ENCODE measurements at regions not wholly inside any gene's neighbourhood (a gene's known extent, or its start where the extent isn't known, plus 50 kb on each side); places are given as distances from the start of the nearest gene placed in this dataset.

GRCh38 chrX:150143721-150144440 lies 205.6 kb upstream of the EOLA2 start:
- no peak for DNase-seq

GRCh38 chrX:150146271-150146896 lies 208.1 kb upstream of the EOLA2 start:
- no peak for DNase-seq

DNA sequence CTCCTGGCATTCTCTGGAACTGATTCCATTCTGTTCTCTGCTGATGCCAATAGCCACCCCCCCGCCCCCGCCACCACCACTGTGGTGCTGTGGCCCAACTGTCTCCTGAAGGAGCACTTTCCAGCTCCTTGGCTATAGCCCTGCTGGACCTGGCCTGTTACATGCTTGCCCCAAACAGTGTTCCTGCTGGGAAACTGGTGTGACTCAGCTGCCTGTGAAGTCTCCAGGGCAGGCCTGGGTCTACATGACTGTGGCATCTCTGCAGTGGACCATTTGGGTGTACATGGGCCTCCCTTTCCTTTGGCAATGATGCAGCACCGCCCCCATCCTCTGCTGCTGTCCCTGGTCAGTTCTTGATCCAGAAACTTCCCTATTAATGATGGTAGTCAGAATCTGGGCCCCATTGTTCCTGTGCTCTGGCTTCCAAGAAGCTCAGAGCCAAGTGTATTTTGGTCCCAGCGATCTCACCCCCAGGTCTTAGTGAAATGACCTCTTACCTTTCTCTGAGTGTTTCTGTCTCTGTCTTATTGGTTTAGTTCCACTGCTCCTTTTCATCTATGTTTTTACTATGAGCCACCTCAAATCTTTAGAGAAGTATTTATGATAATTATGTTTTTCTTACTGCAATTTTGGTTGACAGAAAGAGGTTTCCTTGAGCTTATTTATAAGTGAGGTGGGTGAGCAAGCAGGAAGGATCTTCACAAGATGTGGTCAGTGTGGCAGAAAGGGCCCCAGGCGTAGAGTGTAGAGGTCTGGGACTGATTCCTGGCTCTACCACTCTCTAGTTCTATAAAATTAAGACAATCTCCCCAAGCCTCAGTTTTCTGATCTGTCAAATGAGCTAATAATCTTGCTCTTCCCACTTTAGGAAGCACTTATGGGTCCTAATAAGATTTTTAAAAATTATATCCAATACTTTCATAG lies 210.7 kb upstream of the EOLA2 start:
- DNase-seq, result no peak

GRCh38 chrX:150150076-150150779 lies 211.9 kb upstream of the EOLA2 start:
- no peak for DNase-seq

DNA sequence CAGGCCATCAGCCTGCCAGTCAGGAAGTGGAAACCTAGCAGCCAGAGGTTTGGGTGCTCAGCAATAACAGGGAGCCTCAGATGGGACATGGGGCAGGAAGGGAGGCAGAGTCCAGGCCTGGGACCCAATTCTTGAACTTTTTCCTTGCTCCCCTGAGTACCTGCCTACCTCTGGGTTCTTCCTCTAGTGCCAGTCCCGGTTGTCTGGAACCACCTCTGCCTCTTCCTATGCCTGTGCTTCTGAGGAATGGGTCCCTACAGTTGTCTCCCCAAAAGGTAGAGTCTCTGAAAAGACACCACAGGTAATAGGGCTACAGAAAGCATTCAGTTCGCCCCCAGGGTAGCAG lies 212.4 kb upstream of the MAMLD1 start:
- DNase-seq, result no peak

DNA sequence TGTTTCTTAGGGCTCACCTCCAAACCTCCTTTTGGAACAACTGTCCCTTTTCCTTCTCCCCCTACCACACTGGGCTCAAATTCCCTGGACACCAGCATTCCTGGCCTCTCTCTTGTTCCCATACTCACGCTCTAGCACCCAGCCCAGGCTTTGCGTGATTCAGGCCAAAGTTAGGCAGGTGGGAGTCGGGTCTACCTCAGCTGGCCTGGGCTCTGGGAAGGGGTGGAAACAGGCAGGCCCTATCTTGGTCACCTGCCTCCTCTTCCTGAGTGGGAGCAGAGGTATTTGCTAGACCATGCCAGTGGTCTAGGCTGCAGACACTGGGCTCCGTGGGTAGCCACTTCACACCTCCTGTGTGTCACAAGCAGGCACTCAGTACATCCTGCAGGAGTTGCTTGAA lies 211.1 kb upstream of the MAMLD1 start:
- DNase-seq, result no peak

GRCh38 chrX:150152546-150152945 lies 210.6 kb upstream of the MAMLD1 start:
- DNase-seq, result no peak

DNA sequence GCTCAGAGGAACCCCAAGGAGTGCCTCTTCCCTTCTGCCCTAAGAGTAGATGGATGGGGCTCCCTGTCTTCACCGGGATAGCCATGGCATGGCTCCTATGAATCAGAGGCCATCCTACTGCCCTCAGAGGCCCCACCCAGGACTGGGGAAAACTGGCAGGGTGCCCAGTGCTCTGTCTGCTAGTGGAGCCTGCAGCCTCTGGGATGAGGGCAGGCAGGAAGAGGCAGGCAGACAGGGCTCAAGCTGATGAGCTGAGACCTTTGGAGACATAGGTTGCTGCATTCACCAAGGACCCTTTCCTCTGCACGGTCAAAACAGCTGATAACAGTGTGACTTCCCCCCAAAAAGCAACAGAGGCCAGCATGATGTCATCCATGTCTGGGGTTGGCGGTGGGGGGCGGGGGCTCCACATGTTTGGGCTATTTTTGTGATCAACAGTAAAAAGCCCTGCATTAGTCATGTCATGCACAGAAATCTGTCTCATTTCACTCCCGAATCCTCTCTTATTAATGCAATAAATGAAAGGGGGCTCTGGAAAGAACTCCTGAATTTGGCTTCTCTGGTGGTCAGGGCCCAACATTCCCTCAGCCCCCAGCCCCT lies 207.6 kb upstream of the MAMLD1 start:
- no peak for DNase-seq

DNA sequence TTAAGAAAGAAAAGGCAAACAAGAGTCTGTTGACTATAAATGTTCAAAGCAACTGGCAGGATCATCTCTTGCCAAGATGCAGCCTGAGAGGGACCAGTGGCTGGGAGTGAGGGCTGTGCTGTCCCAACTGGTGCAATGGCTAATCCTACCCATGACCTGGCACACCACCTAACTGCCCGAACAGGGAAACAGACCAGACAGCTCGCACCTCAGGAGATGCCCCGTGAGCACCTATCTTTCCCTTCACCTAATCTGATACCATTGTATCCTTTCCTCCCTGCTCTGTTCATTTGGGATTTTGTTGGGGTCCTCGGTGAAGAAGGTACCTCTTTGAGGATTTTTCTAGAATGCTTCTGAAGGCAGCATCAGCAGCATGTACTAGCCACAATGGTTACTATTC lies 206.5 kb upstream of the MAMLD1 start:
- DNase-seq, result no peak

DNA sequence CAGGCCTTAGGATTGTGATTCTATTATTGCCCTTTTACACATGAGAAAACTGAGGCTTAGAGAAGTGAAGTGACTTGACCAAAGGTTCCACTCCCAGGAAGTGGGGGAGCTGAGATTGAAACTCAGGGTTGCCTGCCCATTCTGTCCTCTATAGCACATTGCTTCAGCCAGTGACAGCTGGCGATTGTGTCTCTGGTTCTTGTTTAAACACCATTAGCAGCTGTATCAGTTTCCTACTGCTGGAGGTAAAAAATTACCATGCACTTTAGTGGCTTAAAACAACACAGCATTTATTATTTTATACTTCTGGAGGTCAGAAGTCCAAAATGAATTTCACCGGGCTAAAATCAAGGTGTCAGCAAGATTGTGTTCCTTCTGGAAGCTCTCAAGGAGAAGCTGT lies 205.8 kb upstream of the MAMLD1 start:
- no peak for DNase-seq

DNA sequence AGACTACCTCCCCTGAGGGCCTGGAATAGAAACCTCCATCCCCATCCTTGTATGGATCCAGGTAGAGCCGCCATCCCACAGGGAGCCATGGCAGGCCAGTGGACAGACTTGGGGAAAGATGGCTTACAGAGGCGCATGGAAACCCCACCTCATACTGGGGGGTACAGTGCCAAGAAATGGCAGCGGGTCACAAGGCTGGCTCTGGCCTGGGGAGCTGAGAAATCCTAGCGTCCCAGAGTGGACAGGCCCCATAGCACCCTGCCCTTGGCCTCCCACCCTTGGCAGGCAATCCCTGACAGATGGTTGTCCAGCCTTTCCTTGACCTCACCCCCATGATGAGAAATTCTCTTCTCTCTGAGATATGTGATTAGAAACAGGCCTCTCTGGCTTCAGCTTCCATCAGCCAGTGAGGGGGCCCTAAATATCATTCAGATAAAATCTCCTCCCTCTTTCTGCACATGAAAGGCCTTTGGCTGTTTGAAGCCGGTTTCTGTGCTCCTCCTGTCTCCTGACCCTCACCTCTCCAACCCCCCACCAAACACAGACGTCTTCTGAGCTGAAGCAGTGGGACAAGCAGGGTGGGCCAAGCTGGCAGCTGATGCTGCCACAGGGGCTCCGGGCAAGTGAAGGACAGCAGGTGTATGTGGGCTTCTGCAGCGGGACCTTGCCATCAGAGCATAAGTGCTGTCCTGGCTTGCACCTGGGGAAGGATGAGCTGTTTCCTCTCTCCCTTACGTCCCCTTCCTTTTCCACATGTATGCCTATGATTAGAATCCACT lies 204.4 kb upstream of the MAMLD1 start:
- DNase-seq, result no peak

GRCh38 chrX:150159537-150159936 lies 203.6 kb upstream of the MAMLD1 start:
- no peak for DNase-seq

DNA sequence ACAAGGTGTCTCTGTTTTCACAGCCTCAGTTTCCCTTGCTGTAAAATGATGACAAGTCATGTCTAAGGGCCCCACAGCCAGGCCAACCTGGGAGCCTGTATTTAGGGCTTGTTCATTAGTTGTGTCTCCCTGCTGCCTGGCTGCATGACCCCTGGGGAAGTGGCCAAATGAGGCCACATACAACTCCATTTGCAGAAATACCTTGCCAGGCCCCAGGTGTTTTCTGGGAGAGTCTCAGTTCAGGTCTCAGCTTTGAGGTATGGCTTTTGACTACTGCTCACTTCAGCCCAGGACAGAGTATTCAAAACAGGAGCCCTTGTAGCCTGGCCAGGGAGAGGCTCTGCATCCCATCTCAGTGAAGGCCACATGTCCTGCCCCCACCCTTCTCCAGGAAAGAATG lies 202.5 kb upstream of the MAMLD1 start:
- DNase-seq, result no peak

GRCh38 chrX:150161193-150161592 lies 201.9 kb upstream of the MAMLD1 start:
- DNase-seq, result no peak

DNA sequence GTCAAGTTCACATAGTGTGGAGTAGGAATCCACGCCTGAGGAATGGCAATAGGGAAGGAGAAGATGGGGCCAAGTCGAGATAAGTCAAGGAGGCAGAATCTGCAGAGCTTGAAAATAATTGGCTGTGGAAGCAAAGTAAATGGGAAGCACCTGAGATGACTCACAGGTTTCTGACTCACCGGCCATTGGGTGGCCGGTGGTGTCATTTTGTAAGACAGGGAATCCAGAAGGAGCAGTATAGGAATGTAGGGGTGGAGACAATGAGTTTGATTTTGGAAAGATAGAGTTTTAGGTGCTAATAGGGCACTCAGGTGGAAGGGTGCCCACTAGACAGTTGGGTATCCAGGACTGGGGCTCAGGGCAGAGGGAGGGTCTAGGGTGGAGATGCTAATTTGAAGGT lies 201.0 kb upstream of the MAMLD1 start:
- no peak for DNase-seq

- DNase-seq, result no peak
These were observed 199.7 kb upstream of the MAMLD1 start for GRCh38 chrX:150163221-150163930.

GRCh38 chrX:150163956-150164726 lies 199.0 kb upstream of the MAMLD1 start:
- DNase-seq, result no peak

- no peak for DNase-seq
These were observed 198.0 kb upstream of the MAMLD1 start for GRCh38 chrX:150164971-150165600.

GRCh38 chrX:150165776-150166610 lies 197.1 kb upstream of the MAMLD1 start:
- DNase-seq, result no peak
